Esophagus mucosa (tissue), 1 donor: ENCODE measurements at regions not wholly inside any gene's neighbourhood (a gene's known extent, or its start where the extent isn't known, plus 50 kb on each side); places are given as distances from the start of the nearest gene placed in this dataset.
"Not testable (repeated sequence)": the region's sequence is repeated elsewhere in the genome, so short reads cannot be mapped to it uniquely, and the experiment has no call there.

Experiments
- ATAC-seq: fragments of 200-7000 bp; cut with Tn5 transposase; one replicate; pipeline ENCODE4 v1.9.1; 2020
- donor health status: DM: yes; HTN: yes; CAD: no.

GRCh38 chr6:168848797-168849196 lies 404.8 kb downstream of the THBS2 start:
- no peak for ATAC-seq

GRCh38 chr6:168844821-168845609 lies 404.0 kb downstream of the SMOC2 start:
- ATAC-seq, result no peak

- ATAC-seq, result not testable (repeated sequence)
Measured at GRCh38 chr6:168842632-168843212, 401.7 kb downstream of the SMOC2 start.

- no peak for ATAC-seq
Measured at GRCh38 chr6:168841609-168842278, 400.8 kb downstream of the SMOC2 start.

DNA sequence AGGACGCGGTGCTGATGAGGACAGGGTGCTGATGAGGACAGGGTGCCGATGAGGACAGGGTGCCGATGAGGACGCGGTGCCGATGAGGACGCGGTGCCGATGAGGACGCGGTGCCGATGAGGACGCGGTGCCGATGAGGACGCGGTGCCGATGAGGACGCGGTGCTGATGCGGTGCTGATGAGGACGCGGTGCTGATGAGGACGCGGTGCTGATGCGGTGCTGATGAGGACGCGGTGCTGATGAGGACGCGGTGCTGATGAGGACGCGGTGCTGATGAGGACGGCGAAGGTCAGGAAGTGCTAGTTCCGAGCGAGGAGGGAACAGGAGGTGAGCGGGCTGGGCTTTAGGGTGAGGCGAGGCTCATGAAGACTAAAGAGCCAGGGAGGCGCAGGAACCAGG lies 399.9 kb downstream of the SMOC2 start:
- ATAC-seq, result not testable (repeated sequence)

GRCh38 chr6:168840299-168840698 lies 399.3 kb downstream of the SMOC2 start:
- ATAC-seq, result not testable (repeated sequence)

DNA sequence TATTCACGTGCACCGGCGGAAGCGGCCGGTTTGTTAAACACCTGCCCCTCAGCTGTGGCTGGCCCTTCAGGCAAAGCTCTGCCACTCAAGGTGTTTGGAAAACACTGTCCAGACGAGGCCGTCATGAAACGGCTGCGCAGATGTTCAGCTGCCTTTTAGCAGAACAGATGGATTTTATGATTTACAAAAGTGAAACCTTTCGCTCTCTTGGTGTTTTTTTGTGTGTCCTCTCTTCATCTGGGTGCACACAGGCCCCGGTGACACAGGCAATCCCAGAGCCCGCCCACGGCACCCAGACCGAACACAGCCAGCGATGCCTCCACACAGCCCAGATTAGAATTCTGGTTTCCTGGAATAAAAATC lies 397.0 kb downstream of the SMOC2 start:
- ATAC-seq, result no peak

DNA sequence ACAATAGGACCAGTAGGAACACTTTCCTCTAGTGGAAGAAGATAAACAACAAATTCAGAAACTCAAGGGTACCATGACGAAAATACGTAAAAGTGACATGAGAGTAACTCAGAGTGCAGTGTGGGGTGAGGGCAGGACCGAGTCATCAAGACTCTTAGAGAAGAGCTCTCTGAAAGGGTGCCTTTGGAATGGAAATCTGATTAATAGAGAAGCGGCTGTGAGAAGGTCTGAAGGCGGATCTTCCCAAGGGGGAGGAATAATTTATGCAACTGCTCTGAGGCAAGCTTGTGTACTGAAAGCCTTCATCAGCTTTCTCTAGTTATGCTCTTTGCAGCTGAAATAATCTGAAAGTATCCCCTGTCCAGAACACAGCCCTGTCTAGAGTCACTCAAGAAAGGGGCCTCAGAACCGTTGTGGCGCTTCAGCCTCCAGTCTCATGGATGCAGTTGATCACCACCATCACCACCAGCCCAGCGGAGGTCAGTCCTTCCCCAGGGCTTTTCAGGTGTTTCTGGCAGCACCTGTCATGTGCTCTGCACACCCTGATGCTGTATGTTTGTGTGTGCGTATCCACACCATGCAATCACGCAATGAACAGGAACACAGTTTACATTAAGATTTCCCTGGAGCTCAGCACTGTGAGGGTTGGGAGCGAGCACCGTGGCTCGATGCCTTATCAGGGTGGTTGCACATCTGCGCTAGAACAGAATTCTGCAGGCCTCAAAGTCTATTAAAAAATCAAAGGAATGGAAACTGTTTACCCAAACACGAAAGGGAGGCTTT lies 396.5 kb downstream of the SMOC2 start:
- no peak for ATAC-seq

GRCh38 chr6:168835991-168836390 lies 395.0 kb downstream of the SMOC2 start:
- ATAC-seq, result no peak

GRCh38 chr6:168834801-168835200 lies 393.8 kb downstream of the SMOC2 start:
- ATAC-seq, result no peak

DNA sequence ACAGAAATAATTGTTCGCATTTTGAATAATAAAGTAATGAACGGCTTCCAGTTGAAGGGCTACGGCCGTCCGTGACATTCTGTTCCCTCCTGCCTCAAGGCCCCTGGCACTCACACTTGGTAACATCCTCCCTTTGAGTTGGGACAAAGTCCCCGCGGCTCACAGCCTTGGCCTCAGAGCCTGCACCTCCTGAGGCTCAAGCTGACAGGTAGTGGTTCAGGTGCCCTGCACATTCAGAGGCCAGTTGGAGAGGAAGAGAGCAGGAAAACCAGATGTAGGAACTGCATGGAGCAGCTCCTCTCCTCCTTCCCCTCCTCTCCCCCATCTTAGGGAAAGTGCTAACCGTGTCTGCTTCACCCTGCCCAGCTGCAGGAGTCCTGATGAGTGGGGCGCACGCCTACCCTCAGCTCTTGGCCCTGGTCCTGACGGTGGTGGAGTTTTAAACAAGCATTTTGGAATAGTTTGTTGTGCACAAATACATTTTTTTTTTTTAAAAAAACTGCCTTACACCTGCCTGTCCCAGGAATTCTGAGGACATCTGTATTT lies 393.1 kb downstream of the SMOC2 start:
- no peak for ATAC-seq

- no peak for ATAC-seq
Measured at GRCh38 chr6:168828800-168829199, 387.8 kb downstream of the SMOC2 start.

DNA sequence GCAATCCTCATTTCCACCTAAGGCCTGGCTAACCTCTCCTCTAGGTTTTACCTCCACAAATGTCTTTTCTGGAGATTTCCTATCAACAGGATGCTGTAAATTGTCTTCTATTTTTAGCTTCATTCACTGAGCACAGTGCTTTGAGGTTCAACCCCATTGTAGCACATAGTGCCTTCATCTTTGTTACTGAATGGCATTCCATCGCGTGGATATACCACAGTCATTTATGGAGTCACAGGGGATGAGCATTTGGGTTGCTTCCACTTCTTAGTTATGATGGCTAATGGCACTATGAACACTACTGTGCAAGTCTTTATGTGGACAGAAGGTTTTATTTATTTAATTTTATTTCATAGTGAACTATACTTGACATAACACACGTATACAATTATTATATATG lies 387.1 kb downstream of the SMOC2 start:
- ATAC-seq, result no peak

- no peak for ATAC-seq
Measured at GRCh38 chr6:168827586-168827871, 386.5 kb downstream of the SMOC2 start.

DNA sequence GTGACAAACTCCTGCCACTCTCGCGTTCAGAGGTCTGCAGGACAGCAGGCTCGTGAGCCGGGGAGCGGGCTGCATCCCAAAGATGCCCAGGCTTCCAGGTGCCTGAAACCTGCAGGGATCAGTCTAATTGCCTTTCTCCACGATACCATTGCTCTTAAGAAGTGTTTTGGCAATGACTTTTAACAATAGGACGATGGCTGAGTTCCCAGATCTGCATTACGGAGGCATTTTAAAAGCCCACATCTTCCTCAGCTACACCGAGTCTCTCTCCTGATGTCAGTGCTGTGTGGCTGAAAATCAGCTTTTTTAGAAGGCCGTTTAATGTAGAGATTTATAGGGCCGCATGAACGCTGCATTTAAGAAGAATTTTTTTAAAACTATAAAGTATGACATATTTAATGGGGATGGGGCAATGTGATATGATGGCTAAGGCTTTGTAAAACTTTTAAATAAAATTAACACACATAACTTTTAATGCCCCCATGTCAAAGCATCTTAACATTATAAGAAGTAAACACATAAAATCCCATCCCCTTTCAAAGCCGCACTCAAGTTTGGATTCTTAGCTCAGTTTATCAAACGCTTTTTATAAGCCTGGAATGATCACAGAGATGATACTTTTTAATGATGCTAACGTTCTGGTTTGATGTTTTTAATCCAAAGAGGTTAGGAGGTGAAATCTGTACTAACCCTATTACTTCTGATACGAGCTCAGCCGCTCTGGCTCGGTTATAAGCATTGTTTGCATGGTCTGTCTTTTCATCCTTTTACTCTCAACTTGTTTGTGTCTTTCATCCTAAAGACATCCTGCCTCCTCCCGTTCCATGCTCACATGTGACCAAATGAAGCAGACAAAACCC lies 386.0 kb downstream of the SMOC2 start:
- no peak for ATAC-seq

- no peak for ATAC-seq
Measured at GRCh38 chr6:168826078-168826390, 385.1 kb downstream of the SMOC2 start.

DNA sequence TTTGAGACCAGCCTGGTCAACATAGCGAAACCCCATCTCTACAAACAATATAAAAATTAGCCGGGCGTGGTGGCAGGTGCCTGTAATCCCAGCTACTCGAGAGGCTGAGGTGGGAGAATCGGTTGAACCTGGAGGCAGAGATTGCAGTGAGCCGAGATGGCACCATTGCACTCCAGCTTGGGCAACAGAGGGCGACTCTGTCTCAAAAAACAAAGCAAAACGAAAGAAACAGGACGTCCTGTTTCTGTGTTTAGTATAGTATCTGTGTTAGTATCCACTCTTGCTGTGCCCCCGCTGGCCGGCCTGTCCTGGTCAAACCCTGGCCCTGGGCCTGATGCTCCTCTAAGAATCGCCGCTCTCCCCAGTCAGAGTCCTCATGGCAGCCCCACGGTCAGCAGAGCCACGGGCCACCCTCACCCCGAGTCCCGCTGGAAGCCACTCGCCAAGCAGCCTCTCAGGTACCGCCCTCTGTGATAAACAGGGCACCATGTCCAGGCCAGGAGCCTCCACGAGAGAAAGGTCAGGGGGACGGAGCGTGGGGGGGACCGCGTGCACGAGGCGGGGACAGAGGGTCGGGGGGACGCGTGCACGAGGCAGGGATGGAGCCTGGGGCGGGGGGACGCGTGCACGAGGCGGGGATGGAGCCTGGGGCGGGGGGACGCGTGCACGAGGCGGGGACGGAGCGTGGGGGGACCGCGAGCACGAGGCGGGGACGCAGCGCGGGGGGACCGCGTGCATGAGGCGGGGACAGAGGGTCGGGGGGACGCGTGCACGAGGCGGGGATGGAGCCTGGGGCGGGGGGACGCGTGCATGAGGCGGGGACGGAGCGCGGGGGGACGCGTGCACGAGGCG lies 384.5 kb downstream of the SMOC2 start:
- ATAC-seq, result no peak

GRCh38 chr6:168823397-168824212 lies 382.6 kb downstream of the SMOC2 start:
- no peak for ATAC-seq

DNA sequence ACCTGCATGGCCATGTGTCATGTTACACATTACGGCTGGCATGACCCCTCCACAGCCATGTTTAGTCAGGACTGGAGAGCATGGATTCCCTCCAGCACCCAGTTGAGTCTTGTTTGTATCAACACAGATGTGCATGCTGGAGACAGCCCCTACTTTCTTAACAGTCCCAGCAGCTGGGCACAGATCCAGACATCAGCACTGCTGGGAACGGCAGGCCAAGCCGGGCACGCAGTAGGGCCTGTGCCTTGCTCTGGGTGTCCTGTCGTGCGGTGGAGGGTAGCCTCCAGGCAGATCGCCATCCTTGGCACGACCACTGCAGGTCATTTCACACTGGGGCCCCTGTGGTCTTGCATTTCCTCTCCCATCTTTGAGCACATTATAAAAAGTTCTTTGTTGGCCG lies 381.4 kb downstream of the SMOC2 start:
- ATAC-seq, result no peak

GRCh38 chr6:168819546-168819945 lies 378.6 kb downstream of the SMOC2 start:
- no peak for ATAC-seq
